HG02610 (cell line): ENCODE measurements at regions not wholly inside any gene's neighbourhood (a gene's known extent, or its start where the extent isn't known, plus 50 kb on each side); places are given as distances from the start of the nearest gene placed in this dataset.
A peak's percentile ranks its signal among the peaks of the same experiment; 100 is the strongest.

Experiments
- ATAC-seq: cut with Tn5 transposase; IDR thresholded peaks from one replicate; pipeline ENCODE4 v1.9.1; 2021; ENCODE audit warnings: mild to moderate bottlenecking, moderate library complexity; ENCODE audit not compliant: unreplicated experiment

GRCh38 chr4:53780736-53781400 lies 189.6 kb upstream of the LNX1 start:
- no peak for ATAC-seq

- no peak for ATAC-seq
Measured at GRCh38 chr4:53779025-53779424, 187.7 kb upstream of the LNX1 start.

- no peak for ATAC-seq
Measured at GRCh38 chr4:53778155-53778554, 186.9 kb upstream of the LNX1 start.

- no peak for ATAC-seq
Measured at GRCh38 chr4:53777244-53777984, 186.1 kb upstream of the LNX1 start.

- ATAC-seq: no peak
Measured at GRCh38 chr4:53776141-53776540, 184.9 kb upstream of the LNX1 start.

GRCh38 chr4:53775381-53775780 lies 184.1 kb upstream of the LNX1 start:
- ATAC-seq: no peak

GRCh38 chr4:53771326-53771725 lies 180.0 kb upstream of the LNX1 start:
- no peak for ATAC-seq

GRCh38 chr4:53767482-53767881 lies 176.2 kb upstream of the LNX1 start:
- ATAC-seq: no peak

GRCh38 chr4:53764761-53765490 lies 173.6 kb upstream of the LNX1 start:
- ATAC-seq: no peak

GRCh38 chr4:53763813-53764597 lies 172.7 kb upstream of the LNX1 start:
- no peak for ATAC-seq

- no peak for ATAC-seq
Measured at GRCh38 chr4:53755656-53756055, 164.4 kb upstream of the LNX1 start.

- ATAC-seq: no peak
Measured at GRCh38 chr4:53752124-53752523, 160.8 kb upstream of the LNX1 start.

- peak; percentile 99 for ATAC-seq
Measured at GRCh38 chr4:53748328-53748772, 157.1 kb upstream of the LNX1 start.

GRCh38 chr4:53747401-53747800 lies 156.1 kb upstream of the LNX1 start:
- ATAC-seq: no peak

- ATAC-seq: no peak
Measured at GRCh38 chr4:53744446-53745160, 153.3 kb upstream of the LNX1 start.

GRCh38 chr4:53734584-53735353 lies 143.5 kb upstream of the LNX1 start:
- no peak for ATAC-seq

GRCh38 chr4:53734182-53734581 lies 142.9 kb upstream of the LNX1 start:
- no peak for ATAC-seq

GRCh38 chr4:53732661-53733060 lies 141.4 kb upstream of the LNX1 start:
- ATAC-seq: no peak

- ATAC-seq: no peak
Measured at GRCh38 chr4:53730031-53730805, 138.9 kb upstream of the LNX1 start.
